ENCODE measurements at regions not wholly inside any gene's neighbourhood (a gene's known extent, or its start where the extent isn't known, plus 50 kb on each side); places are given as distances from the start of the nearest gene placed in this dataset.
"Not testable (repeated sequence)": the region's sequence is repeated elsewhere in the genome, so short reads cannot be mapped to it uniquely, and the experiment has no call there.

DNA sequence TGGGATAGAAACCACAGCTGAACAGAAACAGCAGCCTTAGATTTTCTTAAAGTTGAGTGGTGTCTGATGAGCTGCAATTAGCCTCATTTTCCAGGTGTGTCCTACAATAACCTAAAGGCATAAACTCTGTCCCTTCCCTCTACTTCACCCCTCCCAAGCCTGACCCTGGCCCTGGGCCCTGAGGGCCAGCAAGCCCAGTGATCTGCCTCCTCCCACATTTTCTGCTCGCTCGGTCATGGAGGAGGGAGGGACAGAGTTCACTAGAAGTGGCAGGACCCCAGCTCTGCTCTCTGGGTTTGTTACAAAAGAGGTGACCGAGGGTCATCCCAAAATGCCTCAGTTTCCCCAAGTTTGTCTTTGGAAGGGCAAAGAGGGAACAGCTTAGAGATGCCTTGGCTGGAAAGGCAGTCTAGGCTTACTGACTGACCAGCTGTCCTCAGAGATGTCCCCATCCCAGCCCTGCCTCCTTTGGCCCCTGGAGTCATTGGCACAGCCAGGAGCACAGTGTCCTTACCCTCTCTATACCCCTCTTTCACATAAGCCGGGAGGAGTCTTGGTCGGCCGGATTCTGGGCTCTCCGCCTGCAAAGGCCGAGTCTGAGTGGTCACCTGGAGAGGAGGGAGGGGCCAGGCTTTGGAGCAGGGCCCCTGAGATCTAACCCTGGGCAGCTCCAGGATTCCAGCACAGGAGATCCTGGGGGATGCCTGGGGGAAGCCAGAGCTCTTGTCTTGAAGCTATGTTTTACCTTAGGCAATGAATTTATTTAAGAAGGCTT lies 172.7 kb downstream of the PTPRU start:
- H3K9me3 ChIP-seq (ENCODE audit: control insufficient read depth, low read depth, low read length) = peaks cover 7% of the 10 kb centered on the region
- no peak overlapping the region for H3K4me3 ChIP-seq (ENCODE audit: low read length)
- H3K4me1 ChIP-seq (ENCODE audit: control insufficient read depth, low read depth, low read length) = no peaks in the 10 kb centered on the region
- no peaks in the 10 kb centered on the region for H3K36me3 ChIP-seq (ENCODE audit: control insufficient read depth, low read depth, low read length)
- H3K27me3 ChIP-seq (ENCODE audit: control insufficient read depth, insufficient read depth, low read length) = no peaks in the 10 kb centered on the region
- no peak overlapping the region for H3K27ac ChIP-seq (ENCODE audit: low read length)
- H3K9ac ChIP-seq (ENCODE audit: low read length) = no peak overlapping the region

DNA sequence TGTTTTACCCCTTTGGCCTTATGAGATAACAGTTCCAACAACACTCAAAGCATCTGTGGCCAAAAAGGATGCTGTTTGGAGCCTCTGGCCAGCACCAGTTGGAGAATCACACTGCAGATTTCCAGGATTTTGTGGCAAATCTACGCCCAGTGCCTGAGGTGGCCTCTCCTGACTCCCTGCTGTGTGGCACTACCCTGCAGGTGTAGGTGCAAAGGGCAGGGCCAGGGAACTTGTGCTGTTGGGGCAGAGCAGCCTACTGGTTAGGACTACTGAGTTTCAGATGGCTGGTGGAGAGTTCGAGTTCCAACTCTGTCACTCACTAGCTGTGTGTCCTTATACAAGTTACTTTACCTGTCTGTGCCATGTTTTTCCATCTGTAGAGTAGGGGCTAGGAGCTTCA lies 170.5 kb downstream of the PTPRU start:
- H3K9ac ChIP-seq (ENCODE audit: low read length) = no peak overlapping the region

DNA sequence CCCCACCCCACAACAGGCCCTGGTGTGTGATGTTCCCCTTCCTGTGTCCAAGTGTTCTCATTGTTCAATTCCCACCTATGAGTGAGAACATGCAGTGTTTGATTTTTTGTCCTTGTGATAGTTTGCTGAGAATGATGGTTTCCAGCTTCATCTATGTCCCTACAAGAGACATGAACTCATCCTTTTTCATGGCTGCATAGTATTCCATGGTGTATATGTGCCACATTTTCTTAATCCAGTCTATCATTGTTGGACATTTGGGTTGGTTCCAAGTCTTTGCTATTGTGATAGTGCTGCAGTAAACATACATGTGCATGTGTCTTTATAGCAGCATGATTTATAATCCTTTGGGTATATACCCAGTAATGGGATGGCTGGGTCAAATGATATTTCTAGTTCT lies 163.9 kb downstream of the PTPRU start:
- H3K27me3 ChIP-seq (ENCODE audit: control insufficient read depth, insufficient read depth, low read length); H3K36me3 ChIP-seq (ENCODE audit: control insufficient read depth, low read depth, low read length); H3K4me1 ChIP-seq (ENCODE audit: control insufficient read depth, low read depth, low read length); H3K27ac ChIP-seq (ENCODE audit: low read length); H3K9me3 ChIP-seq (ENCODE audit: control insufficient read depth, low read depth, low read length); H3K4me3 ChIP-seq (ENCODE audit: low read length); H3K9ac ChIP-seq (ENCODE audit: low read length): not testable (repeated sequence)

More for the DNA sequence above, 170.5 kb downstream of the PTPRU start:
- H3K36me3 ChIP-seq (ENCODE audit: control insufficient read depth, low read depth, low read length) = no peaks in the 10 kb centered on the region
- H3K27ac ChIP-seq (ENCODE audit: low read length) = no peak overlapping the region
- peaks cover 7% of the 10 kb centered on the region for H3K9me3 ChIP-seq (ENCODE audit: control insufficient read depth, low read depth, low read length)
- H3K4me3 ChIP-seq (ENCODE audit: low read length) = no peak overlapping the region
- no peaks in the 10 kb centered on the region for H3K27me3 ChIP-seq (ENCODE audit: control insufficient read depth, insufficient read depth, low read length)
- H3K4me1 ChIP-seq (ENCODE audit: control insufficient read depth, low read depth, low read length) = no peaks in the 10 kb centered on the region

DNA sequence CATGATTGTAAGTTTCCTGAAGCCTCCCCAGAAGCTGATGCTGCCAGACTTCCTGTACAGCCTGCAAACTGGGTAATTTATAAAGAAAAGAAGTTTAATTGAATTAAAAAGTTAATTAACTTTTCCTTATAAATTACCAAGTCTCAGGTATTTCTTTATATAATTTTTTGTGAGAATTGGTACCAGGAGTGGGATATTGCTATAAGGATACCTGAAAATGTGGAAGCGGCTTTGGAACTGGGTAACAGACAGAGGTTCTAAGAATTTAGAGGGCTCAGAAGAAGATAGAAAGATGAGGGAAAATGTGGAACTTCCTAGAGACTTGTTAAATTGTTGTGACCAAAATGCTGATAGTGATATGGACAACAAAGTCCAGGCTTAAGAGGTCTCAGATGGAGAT lies 163.1 kb downstream of the PTPRU start:
- H3K27ac ChIP-seq (ENCODE audit: low read length) = no peak overlapping the region
- H3K36me3 ChIP-seq (ENCODE audit: control insufficient read depth, low read depth, low read length) = no peaks in the 10 kb centered on the region
- no peaks in the 10 kb centered on the region for H3K9me3 ChIP-seq (ENCODE audit: control insufficient read depth, low read depth, low read length)
- no peak overlapping the region for H3K4me3 ChIP-seq (ENCODE audit: low read length)
- no peaks in the 10 kb centered on the region for H3K4me1 ChIP-seq (ENCODE audit: control insufficient read depth, low read depth, low read length)
- H3K27me3 ChIP-seq (ENCODE audit: control insufficient read depth, insufficient read depth, low read length) = no peaks in the 10 kb centered on the region
- no peak overlapping the region for H3K9ac ChIP-seq (ENCODE audit: low read length)

DNA sequence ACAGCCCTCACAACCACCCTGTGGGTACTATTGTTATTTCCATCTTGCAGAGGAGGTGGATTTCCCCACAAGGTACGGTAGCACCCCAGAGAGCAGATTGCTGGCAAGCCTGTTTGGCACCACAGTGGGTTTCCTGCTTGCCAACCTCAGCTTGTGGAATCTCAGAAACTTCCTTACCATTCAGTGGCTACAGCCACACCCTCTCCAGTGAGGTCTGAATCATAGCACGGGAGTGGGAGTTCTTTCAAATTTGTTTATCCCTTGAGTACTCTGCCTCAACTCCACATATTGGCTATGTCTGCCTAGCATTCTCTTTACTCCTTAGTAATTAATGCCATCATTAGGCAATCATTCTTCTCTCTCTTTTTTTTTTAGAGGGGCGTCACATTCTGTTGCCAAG lies 162.1 kb downstream of the PTPRU start:
- Histone ChIP-seq H3K36me3 (ENCODE audit: control insufficient read depth, low read depth, low read length) (no peaks in the 10 kb centered on the region), H3K4me3 (ENCODE audit: low read length) (no peak overlapping the region), H3K27me3 (ENCODE audit: control insufficient read depth, insufficient read depth, low read length) (no peaks in the 10 kb centered on the region), H3K9ac (ENCODE audit: low read length) (no peak overlapping the region), H3K4me1 (ENCODE audit: control insufficient read depth, low read depth, low read length) (no peaks in the 10 kb centered on the region), H3K9me3 (ENCODE audit: control insufficient read depth, low read depth, low read length) (no peaks in the 10 kb centered on the region), H3K27ac (ENCODE audit: low read length) (no peak overlapping the region)

DNA sequence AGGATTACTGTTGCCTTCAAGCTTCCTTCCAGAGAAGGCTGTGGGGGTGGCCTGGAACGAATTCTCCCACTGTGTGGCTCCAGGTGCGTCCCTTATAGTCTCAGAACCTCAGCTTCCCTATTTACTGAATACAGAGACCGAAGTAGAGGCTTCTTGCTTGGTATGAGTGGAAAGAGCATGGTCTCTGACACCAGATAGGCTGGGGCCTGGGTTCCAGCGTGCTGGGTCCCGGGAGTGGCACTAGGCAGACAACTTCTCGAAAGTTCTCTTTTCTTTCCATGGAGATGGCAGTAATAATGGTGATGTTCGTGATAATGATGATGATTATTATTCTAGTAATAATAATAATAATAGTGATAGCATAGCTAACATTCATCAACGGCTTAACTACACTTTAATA lies 161.7 kb downstream of the PTPRU start:
- no peak overlapping the region for H3K9ac ChIP-seq (ENCODE audit: low read length)
- no peak overlapping the region for H3K27ac ChIP-seq (ENCODE audit: low read length)
- no peaks in the 10 kb centered on the region for H3K27me3 ChIP-seq (ENCODE audit: control insufficient read depth, insufficient read depth, low read length)
- no peaks in the 10 kb centered on the region for H3K4me1 ChIP-seq (ENCODE audit: control insufficient read depth, low read depth, low read length)
- no peak overlapping the region for H3K4me3 ChIP-seq (ENCODE audit: low read length)
- H3K9me3 ChIP-seq (ENCODE audit: control insufficient read depth, low read depth, low read length) = no peaks in the 10 kb centered on the region
- no peaks in the 10 kb centered on the region for H3K36me3 ChIP-seq (ENCODE audit: control insufficient read depth, low read depth, low read length)

DNA sequence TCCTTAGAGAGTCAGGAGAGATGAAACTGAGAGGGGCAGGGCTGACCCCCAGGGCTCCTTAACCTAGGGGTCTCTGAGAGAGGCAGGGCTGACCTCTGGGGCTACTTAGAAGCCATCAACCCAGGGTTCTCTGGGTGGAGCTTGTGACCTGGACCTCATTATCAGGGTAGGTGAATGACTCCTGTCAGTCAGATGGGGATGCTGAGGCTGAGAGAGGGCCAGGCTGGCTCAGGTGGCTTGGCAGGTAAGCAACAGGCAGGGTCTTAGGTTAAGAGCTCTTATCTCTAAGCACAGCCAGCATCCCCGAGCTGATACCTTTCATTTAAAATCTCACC lies 160.9 kb downstream of the PTPRU start:
- Histone ChIP-seq H3K9me3 (ENCODE audit: control insufficient read depth, low read depth, low read length) (no peaks in the 10 kb centered on the region), H3K9ac (ENCODE audit: low read length) (no peak overlapping the region), H3K27me3 (ENCODE audit: control insufficient read depth, insufficient read depth, low read length) (no peaks in the 10 kb centered on the region), H3K4me3 (ENCODE audit: low read length) (no peak overlapping the region), H3K36me3 (ENCODE audit: control insufficient read depth, low read depth, low read length) (no peaks in the 10 kb centered on the region), H3K4me1 (ENCODE audit: control insufficient read depth, low read depth, low read length) (no peaks in the 10 kb centered on the region), H3K27ac (ENCODE audit: low read length) (no peak overlapping the region)

DNA sequence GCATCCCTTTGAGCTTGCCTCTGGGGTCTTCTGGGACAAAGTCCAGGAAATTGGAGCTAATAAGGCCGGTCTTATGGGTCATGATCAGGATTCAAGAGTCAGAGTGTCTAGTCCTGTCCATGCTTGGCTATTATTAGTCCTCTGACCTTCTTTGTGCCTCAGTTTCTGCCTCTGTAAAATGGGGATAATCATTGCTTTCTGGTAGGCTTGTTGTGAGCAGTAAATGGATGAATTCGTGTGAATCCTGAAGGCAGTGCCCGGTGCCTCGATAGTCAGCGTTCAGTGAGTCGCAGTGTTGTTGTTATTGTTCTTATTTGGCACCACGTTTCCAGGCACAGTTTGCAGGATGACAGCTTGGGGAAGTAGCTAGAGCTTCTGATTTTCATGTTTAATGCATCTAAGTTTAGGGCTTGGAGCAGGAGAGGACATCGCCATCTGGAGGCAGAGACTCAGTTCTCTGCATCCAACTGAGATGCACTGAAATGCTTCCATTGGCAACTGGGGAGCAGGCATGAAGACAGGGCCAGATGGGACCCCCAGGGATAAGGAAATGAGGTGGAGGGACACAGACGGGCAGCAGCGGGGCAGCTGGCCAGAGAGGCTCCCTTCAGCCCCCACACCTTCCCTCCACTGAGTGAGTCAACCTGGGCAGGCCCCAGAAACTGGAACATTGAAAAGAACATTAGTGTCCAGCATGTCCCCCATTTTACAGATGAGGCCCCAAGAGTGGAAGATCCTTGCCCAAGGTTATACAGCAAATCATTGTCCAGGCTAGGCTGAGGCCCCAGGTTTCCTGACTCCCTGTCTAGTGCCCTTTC lies 160.3 kb downstream of the PTPRU start:
- Histone ChIP-seq H3K9me3 (ENCODE audit: control insufficient read depth, low read depth, low read length) (no peaks in the 10 kb centered on the region), H3K36me3 (ENCODE audit: control insufficient read depth, low read depth, low read length) (no peaks in the 10 kb centered on the region), H3K4me3 (ENCODE audit: low read length) (no peak overlapping the region), H3K4me1 (ENCODE audit: control insufficient read depth, low read depth, low read length) (no peaks in the 10 kb centered on the region), H3K27me3 (ENCODE audit: control insufficient read depth, insufficient read depth, low read length) (no peaks in the 10 kb centered on the region), H3K9ac (ENCODE audit: low read length) (no peak overlapping the region), H3K27ac (ENCODE audit: low read length) (no peak overlapping the region)

DNA sequence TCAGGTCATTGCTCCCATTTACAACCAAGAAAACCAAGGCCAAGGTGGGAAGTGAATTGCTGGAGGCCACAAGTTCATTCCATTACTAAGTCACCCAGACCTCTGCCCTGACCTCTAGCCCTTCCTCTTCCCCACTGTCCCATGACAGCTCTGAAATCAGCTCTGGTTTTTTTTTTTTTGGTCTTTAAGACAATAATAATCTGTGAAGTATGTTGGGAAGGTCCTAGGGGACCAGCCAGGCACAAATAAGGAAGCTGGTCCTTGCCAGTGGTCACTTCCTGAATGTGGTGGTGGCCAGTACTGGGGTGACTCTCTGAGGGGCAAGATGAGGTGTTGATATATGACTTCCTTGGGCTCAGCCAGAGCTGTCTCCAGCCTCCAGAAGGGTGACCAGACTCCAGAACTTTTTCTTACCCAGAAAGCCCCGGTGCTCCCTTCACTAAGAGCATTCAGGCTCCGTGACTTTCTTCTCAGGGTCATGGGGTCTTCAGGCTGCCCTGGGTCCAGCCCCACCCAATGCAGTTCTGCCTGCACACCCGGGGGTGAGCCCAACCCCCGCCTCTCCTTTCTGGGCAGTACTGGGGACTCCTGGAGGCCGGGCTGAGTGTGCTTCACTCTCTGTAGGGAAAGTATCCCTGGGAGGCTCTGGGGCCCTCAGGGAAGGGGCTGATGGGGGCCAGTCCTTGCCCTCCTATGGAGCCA lies 159.6 kb downstream of the PTPRU start:
- no peak overlapping the region for H3K9ac ChIP-seq (ENCODE audit: low read length)
- H3K4me1 ChIP-seq (ENCODE audit: control insufficient read depth, low read depth, low read length) = no peaks in the 10 kb centered on the region
- H3K27me3 ChIP-seq (ENCODE audit: control insufficient read depth, insufficient read depth, low read length) = no peaks in the 10 kb centered on the region
- H3K9me3 ChIP-seq (ENCODE audit: control insufficient read depth, low read depth, low read length) = no peaks in the 10 kb centered on the region
- H3K36me3 ChIP-seq (ENCODE audit: control insufficient read depth, low read depth, low read length) = no peaks in the 10 kb centered on the region
- H3K4me3 ChIP-seq (ENCODE audit: low read length) = no peak overlapping the region
- no peak overlapping the region for H3K27ac ChIP-seq (ENCODE audit: low read length)

DNA sequence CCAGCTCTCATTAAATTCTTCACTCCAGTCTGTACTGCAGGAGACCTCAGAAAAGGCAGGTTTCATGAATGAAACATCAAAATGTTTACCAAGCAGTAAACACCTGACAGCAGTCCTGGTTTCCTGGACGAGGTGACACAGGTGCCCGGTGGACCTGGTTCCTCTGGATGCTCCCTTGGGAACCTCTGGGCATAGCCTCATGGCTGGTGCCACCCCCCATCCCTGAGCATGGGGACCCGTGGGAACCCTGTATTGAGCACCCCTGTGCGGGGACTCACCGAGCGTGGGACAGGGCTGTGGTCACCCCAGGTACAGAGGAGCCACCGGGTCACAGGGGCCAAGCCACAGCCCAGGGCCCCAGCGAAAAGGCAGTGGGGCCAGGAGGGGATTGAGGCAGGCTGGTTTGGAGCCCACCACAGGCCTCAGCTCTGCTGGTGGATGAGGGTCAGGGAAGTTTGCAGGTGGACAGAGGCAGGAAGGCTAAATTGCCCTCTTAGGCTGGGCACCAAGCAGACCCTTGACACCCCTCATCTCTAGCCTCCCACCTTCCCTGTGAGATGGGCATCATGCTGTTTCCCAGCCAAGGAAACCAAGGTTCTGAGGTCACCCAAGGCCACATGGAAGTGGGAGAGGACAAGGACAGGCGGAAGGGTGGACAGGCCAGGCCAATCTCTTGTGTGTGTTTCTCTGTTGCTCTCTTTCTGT lies 158.4 kb downstream of the PTPRU start:
- Histone ChIP-seq H3K27ac (ENCODE audit: low read length) (no peak overlapping the region), H3K27me3 (ENCODE audit: control insufficient read depth, insufficient read depth, low read length) (no peaks in the 10 kb centered on the region), H3K4me1 (ENCODE audit: control insufficient read depth, low read depth, low read length) (no peaks in the 10 kb centered on the region), H3K9ac (ENCODE audit: low read length) (no peak overlapping the region), H3K4me3 (ENCODE audit: low read length) (no peak overlapping the region), H3K9me3 (ENCODE audit: control insufficient read depth, low read depth, low read length) (no peaks in the 10 kb centered on the region), H3K36me3 (ENCODE audit: control insufficient read depth, low read depth, low read length) (no peaks in the 10 kb centered on the region)

DNA sequence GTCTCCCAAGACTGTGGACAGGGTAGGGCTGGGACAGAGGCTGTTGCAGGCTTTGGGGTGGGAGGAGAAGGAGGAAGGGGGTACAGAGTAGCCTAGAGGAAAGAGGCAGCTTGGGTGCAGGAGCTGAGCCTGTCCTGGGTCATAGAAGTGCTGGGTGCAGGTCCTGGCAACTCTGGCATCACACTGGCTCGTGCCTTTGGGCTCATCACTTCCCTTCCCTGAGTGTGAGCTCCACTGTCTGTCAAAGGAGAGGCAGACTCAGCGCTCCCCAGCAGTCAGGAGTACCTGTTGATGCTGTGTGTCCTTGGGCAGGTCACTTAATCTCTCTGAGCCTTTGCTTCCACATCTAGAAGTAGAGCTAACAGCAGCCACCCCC lies 157.1 kb downstream of the PTPRU start:
- Histone ChIP-seq H3K4me3 (ENCODE audit: low read length) (no peak overlapping the region), H3K27me3 (ENCODE audit: control insufficient read depth, insufficient read depth, low read length) (no peaks in the 10 kb centered on the region), H3K4me1 (ENCODE audit: control insufficient read depth, low read depth, low read length) (no peaks in the 10 kb centered on the region), H3K9me3 (ENCODE audit: control insufficient read depth, low read depth, low read length) (no peaks in the 10 kb centered on the region), H3K9ac (ENCODE audit: low read length) (no peak overlapping the region), H3K36me3 (ENCODE audit: control insufficient read depth, low read depth, low read length) (no peaks in the 10 kb centered on the region), H3K27ac (ENCODE audit: low read length) (no peak overlapping the region)

All from iPS-18a (cell line).